Spleen (tissue), 11 donors: ENCODE measurements at regions not wholly inside any gene's neighbourhood (a gene's known extent, or its start where the extent isn't known, plus 50 kb on each side); places are given as distances from the start of the nearest gene placed in this dataset.

Experiments used
- DNase-seq: peaks from one replicate; pipeline ENCODE4 v3.0.0-alpha.2; 2020
- H3K27ac ChIP-seq, 8 donors: fragments of 200-600 bp; sonication (generic) in 7 of 8; 1 replicate in 4 of 8; 2 replicates in 4 of 8; pipeline versions ENCODE4 v1.5.0 to v1.8.0; 2016 to 2021; ENCODE audit warnings: inconsistent platforms in 4 of 8, mild to moderate bottlenecking in 4 of 8, moderate library complexity in 1 of 8
- H3K27me3 ChIP-seq, 7 donors: fragments of 200-600 bp; sonication (generic) in 6 of 7; replicated peaks in 1 of 7; 1 replicate in 4 of 7; 2 replicates in 3 of 7; pipeline versions ENCODE4 v1.5.0 to v1.8.0; 2016 to 2021; ENCODE audit warnings: inconsistent platforms in 3 of 7, mild to moderate bottlenecking in 1 of 7
- H3K36me3 ChIP-seq, 6 donors: fragments of 200-600 bp; sonication (generic) in 5 of 6; 1 replicate in 4 of 6; 2 replicates in 2 of 6; pipeline versions ENCODE4 v1.5.0 to v1.8.0; 2016 to 2021; ENCODE audit warnings: inconsistent platforms in 2 of 6
- H3K4me1 ChIP-seq, 6 donors: fragments of 200-600 bp; sonication (generic) in 5 of 6; 1 replicate in 3 of 6; 2 replicates in 3 of 6; pipeline versions ENCODE4 v1.5.0 to v1.8.0; 2016 to 2021; ENCODE audit warnings: inconsistent platforms in 3 of 6
- H3K4me3 ChIP-seq, 8 donors: fragments of 200-600 bp; sonication (generic) in 7 of 8; 1 replicate in 4 of 8; 2 replicates in 4 of 8; pipeline versions ENCODE4 v1.5.0 to v1.8.0; 2016 to 2021; ENCODE audit warnings: inconsistent platforms in 4 of 8, mild to moderate bottlenecking in 4 of 8, moderate library complexity in 2 of 8
- H3K9me3 ChIP-seq, 8 donors: fragments of 200-600 bp; sonication (generic) in 7 of 8; 1 replicate in 4 of 8; 2 replicates in 4 of 8; pipeline versions ENCODE4 v1.5.0 to v1.8.0; 2016 to 2021; ENCODE audit warnings: inconsistent platforms in 4 of 8
- POLR2A ChIP-seq, 3 donors: fragments of 450-650 bp; IDR thresholded peaks; one replicate each; pipeline ENCODE4 v1.5.1; 2017; ENCODE audit warnings: antibody characterized with exemption in 3 of 3, mild to moderate bottlenecking in 1 of 3
- POLR2AphosphoS5 ChIP-seq, 3 donors: sonication (generic); formaldehyde crosslinking; IDR thresholded peaks; one replicate each; pipeline ENCODE4 v1.5.1; 2017; ENCODE audit warnings: antibody characterized with exemption in 3 of 3
- WGBS, 5 donors: extraction: QIAGEN DNeasy Blood & Tissue Kit in 3 of 5; methylation state at CpG; one replicate each; pipeline versions ENCODE4 v1.1.5 to v1.1.7; 2013 to 2018; 5-methylcytosine and 5-hydroxymethylcytosine counted together
- intact Hi-C: fragments of 100-400 bp; cut with DNase I; formaldehyde crosslinking; loops from one replicate; pipeline ENCODE4 v1.15.0; 2023; ENCODE audit warnings: low total_unique reads
- TF ChIP-seq, protein P1 (sequence below), 11 experiments: fragments of 200-600 bp in 7 of 11; fragments of 450-650 bp in 4 of 11; sonication (generic) in 4 of 11; IDR thresholded peaks in 8 of 11; conservative IDR thresholded peaks in 3 of 11; 1 replicate in 7 of 11; 2 replicates in 4 of 11; pipeline versions ENCODE4 v1.4.0 to v1.8.0; 2016 to 2021; ENCODE audit warnings: antibody characterized with exemption in 11 of 11, inconsistent platforms in 4 of 11, mild to moderate bottlenecking in 1 of 11
- donor health status: healthy with polysubstance abuse.
- donor health status: DM: no; HTN: no; CAD: no; lungs with moderate emphysema.
- donor health status: DM: no; HTN: no; CAD: no.
- donor health status: Bipolar disorder and iron deficiency.
- donor health status: healthy.
- donor health status: DM: no; HTN: no; CAD: no.
- donor health status: DM: yes; HTN: yes; CAD: no.

DNA sequence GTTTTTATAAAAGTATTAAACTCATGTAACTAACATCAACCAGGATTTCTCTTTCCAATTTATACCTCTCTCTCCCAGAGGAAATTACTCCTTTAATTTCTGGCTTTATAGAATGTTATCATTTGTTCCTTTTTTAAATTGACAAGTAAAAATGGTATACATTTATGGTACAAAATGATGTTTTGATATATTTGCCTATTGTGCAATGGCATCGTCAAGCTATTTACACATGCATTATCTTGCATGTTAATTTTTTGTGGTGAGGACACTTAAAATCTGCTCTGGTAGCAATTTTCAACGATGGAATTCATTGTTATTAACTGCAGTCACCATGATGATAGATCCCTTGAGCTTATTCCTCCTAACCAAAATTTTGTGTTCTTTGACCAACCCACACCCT lies 149.0 kb upstream of the NAV3 start:
- TF ChIP-seq POLR2A (IDR thresholded peaks at IDR 0.05) (no peak), POLR2AphosphoS5 (IDR thresholded peaks at IDR 0.05) (no peak)
- TF ChIP-seq, protein P1, sequence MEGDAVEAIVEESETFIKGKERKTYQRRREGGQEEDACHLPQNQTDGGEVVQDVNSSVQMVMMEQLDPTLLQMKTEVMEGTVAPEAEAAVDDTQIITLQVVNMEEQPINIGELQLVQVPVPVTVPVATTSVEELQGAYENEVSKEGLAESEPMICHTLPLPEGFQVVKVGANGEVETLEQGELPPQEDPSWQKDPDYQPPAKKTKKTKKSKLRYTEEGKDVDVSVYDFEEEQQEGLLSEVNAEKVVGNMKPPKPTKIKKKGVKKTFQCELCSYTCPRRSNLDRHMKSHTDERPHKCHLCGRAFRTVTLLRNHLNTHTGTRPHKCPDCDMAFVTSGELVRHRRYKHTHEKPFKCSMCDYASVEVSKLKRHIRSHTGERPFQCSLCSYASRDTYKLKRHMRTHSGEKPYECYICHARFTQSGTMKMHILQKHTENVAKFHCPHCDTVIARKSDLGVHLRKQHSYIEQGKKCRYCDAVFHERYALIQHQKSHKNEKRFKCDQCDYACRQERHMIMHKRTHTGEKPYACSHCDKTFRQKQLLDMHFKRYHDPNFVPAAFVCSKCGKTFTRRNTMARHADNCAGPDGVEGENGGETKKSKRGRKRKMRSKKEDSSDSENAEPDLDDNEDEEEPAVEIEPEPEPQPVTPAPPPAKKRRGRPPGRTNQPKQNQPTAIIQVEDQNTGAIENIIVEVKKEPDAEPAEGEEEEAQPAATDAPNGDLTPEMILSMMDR (IDR thresholded peaks at IDR 0.05 in 8 of 11, conservative IDR thresholded peaks at IDR 0.05 in 3 of 11): no peak
- 86 to 92% (median 88%) methylated on average over 2 of the region's 2 CpGs for WGBS, 5 donors
- Histone ChIP-seq H3K27ac (no peak overlapping the region), H3K36me3 (no peaks in the 10 kb centered on the region), H3K27me3 (no peaks in the 10 kb centered on the region), H3K4me1 (peaks cover 0 to 5% (median 0%) of the 10 kb centered on the region in 6 donors), H3K9me3 (no peaks in the 10 kb centered on the region), H3K4me3 (no peak overlapping the region)
- no peak for DNase-seq
- intact Hi-C loops: loop anchor here (5.0 kb wide), 1 partner anchor 629 kb away; no protein-coding TSS in a partner anchor

DNA sequence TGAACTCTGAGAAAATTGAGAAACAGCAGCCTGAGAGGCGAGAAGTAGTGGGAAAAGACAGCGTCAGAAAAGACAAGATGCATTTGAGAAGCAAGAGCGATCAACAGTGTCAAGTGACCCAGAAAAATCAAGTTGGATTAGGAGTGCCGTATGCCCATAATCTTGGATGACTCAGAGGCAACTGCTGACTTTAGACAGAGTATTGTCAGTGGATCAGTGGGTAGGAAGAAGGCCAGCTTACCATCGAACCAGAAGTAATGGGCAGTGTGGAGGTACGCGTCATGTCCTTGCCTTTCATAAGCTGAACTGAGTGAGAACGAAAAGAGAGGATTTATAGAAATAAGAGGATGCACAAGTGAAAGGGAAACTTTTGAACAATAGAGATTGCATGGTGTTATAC lies 151.0 kb upstream of the NAV3 start:
- TF ChIP-seq, protein P1 (IDR thresholded peaks at IDR 0.05 in 8 of 11, conservative IDR thresholded peaks at IDR 0.05 in 3 of 11): no peak
- no peak for TF ChIP-seq POLR2A (IDR thresholded peaks at IDR 0.05)
- no peak for TF ChIP-seq POLR2AphosphoS5 (IDR thresholded peaks at IDR 0.05)
- intact Hi-C loops: loop anchor here (5.0 kb wide), 1 partner anchor 627 kb away; no protein-coding TSS in a partner anchor
- Histone ChIP-seq H3K9me3 (no peaks in the 10 kb centered on the region), H3K27me3 (no peaks in the 10 kb centered on the region), H3K4me3 (no peak overlapping the region), H3K4me1 (no peaks in the 10 kb centered on the region), H3K36me3 (no peaks in the 10 kb centered on the region), H3K27ac (no peak overlapping the region)
- no peak for DNase-seq
- WGBS, 5 donors: 89 to 95% (median 90%) methylated on average over 8 of the region's 8 CpGs

DNA sequence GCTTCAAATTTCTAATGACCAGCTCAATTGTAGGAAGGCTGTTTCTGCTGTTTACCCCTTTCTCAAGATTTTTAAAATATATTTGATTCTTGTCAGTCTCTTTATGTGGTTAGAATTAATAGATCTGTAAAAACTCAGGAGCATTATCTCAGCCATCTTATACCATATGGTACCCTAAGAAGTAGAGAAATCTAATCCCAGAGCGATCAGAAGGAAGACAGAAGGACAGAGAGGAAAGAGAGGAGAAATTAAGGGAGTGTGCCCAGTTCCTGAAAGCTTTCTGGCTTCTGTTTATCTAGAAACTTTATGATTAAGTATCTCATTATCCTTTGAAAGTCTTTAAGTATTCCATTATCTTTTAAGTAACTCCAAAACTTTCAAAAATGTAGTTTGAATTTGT lies 152.1 kb upstream of the NAV3 start:
- no peak overlapping the region for H3K4me3 ChIP-seq
- no peak for DNase-seq
- H3K27me3 ChIP-seq: no peaks in the 10 kb centered on the region
- TF ChIP-seq, protein P1 (IDR thresholded peaks at IDR 0.05 in 8 of 11, conservative IDR thresholded peaks at IDR 0.05 in 3 of 11): no peak
- no peak for TF ChIP-seq POLR2A (IDR thresholded peaks at IDR 0.05)
- TF ChIP-seq POLR2AphosphoS5 (IDR thresholded peaks at IDR 0.05): no peak
- no peaks in the 10 kb centered on the region for H3K36me3 ChIP-seq
- 35 to 48% (median 47%) methylated on average over 1 of the region's 1 CpG for WGBS, 5 donors
- no peaks in the 10 kb centered on the region for H3K4me1 ChIP-seq
- H3K9me3 ChIP-seq: no peaks in the 10 kb centered on the region
- no peak overlapping the region for H3K27ac ChIP-seq
- intact Hi-C loops: no loop called here

DNA sequence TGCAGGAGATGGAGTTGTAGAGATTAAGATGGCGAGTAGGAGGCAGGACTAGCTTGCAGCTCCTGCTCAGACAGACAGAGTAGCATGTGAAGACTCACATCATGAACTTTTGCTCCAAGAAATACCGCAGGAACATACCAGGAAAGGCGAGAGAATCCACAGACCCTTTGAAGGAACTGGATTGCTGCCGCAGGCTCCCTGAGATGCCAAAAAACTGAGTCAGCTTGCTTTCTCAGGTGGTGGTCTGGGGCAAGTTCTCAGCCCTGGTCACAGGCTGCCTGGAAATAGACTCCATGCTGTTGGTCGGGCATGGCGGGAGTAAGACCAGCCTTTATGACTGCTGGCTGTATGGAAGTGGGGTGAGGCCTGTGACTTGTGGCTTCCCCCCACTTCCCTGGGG lies 163.6 kb upstream of the NAV3 start:
- H3K36me3 ChIP-seq: no peaks in the 10 kb centered on the region
- no peak overlapping the region for H3K27ac ChIP-seq
- H3K27me3 ChIP-seq: no peaks in the 10 kb centered on the region
- 86 to 94% (median 91%) methylated on average over 6 of the region's 6 CpGs for WGBS, 5 donors
- DNase-seq: no peak
- intact Hi-C loops: no loop called here
- peaks cover 0 to 28% (median 8%) of the 10 kb centered on the region in 8 donors for H3K9me3 ChIP-seq
- no peak for TF ChIP-seq POLR2AphosphoS5 (IDR thresholded peaks at IDR 0.05)
- TF ChIP-seq, protein P1 (IDR thresholded peaks at IDR 0.05 in 8 of 11, conservative IDR thresholded peaks at IDR 0.05 in 3 of 11): no peak
- no peak for TF ChIP-seq POLR2A (IDR thresholded peaks at IDR 0.05)
- no peak overlapping the region for H3K4me3 ChIP-seq
- H3K4me1 ChIP-seq: no peaks in the 10 kb centered on the region
